PC-3 (cell line): ENCODE measurements at regions not wholly inside any gene's neighbourhood (a gene's known extent, or its start where the extent isn't known, plus 50 kb on each side); places are given as distances from the start of the nearest gene placed in this dataset.
A peak's percentile ranks its signal among the peaks of the same experiment; 100 is the strongest.

Experiments used
- ATAC-seq: fragments of 200-7000 bp; cut with Tn5 transposase; 2 replicates; pipeline ENCODE4 v1.9.1; 2020; ENCODE audit warnings: mild to moderate bottlenecking, moderate library complexity
- BruUV-seq: library from RNA; stranded (reverse); fragments of 400-500 nt; replicated peaks from 2 replicates; lab custom pipeline; 2021; lab: Mats Ljungman, UMichigan
- CTCF ChIA-PET: fragments of 300-600 bp; sonication (Branson Sonifier 250); formaldehyde crosslinking; loops from one replicate; lab custom pipeline; 2022; ENCODE audit warnings: antibody characterized with exemption; lab: Charles Lee
- POLR2A ChIA-PET: fragments of 300-600 bp; sonication (Branson Sonifier 250); formaldehyde crosslinking; loops from one replicate; lab custom pipeline; 2022; ENCODE audit warnings: antibody characterized with exemption; ENCODE audit not compliant: unreplicated experiment; lab: Charles Lee
- DNase-seq: peaks from one replicate; pipeline ENCODE4 v3.0.0-alpha.2; 2015
- H2AFZ ChIP-seq: fragments of 300-600 bp; sonication (generic); 2 replicates; pipeline ENCODE4 v1.6.0; 2016; ENCODE audit warnings: antibody characterized with exemption, low read length
- H3F3A ChIP-seq: fragments of 300-600 bp; sonication (generic); one replicate; pipeline ENCODE4 v1.6.0; 2017; ENCODE audit warnings: antibody characterized with exemption, low read length, control low read depth, mild to moderate bottlenecking; ENCODE audit not compliant: unreplicated experiment
- H3K27ac ChIP-seq: fragments of 300-600 bp; sonication (generic); 2 replicates; pipeline ENCODE4 v1.5.1; 2016; ENCODE audit warnings: mild to moderate bottlenecking, low read length
- H3K27me3 ChIP-seq: fragments of 300-600 bp; sonication (generic); 2 replicates; pipeline ENCODE4 v1.6.1; 2016; ENCODE audit warnings: low read length, mixed read lengths
- H3K36me3 ChIP-seq: fragments of 300-600 bp; sonication (generic); 2 replicates; pipeline ENCODE4 v1.6.1; 2016; ENCODE audit warnings: low read depth, mixed run types, low read length, mixed read lengths
- H3K4me1 ChIP-seq: fragments of 300-600 bp; sonication (generic); 2 replicates; pipeline ENCODE4 v1.5.1; 2016; ENCODE audit warnings: low read length; ENCODE audit not compliant: insufficient read depth
- H3K4me2 ChIP-seq: fragments of 300-600 bp; sonication (generic); 2 replicates; pipeline ENCODE4 v1.6.0; 2016; ENCODE audit warnings: low read length
- H3K4me3 ChIP-seq: fragments of 300-600 bp; sonication (generic); 2 replicates; pipeline ENCODE4 v1.5.1; 2016; ENCODE audit warnings: mild to moderate bottlenecking, low read length, mixed read lengths
- H3K79me2 ChIP-seq: fragments of 300-600 bp; sonication (generic); 2 replicates; pipeline ENCODE4 v1.6.1; 2017; ENCODE audit warnings: low read length, mixed read lengths
- H3K9ac ChIP-seq: fragments of 300-600 bp; sonication (generic); 2 replicates; pipeline ENCODE4 v1.6.0; 2016; ENCODE audit warnings: mild to moderate bottlenecking, low read length
- H3K9me2 ChIP-seq: fragments of 300-600 bp; sonication (generic); replicated peaks from 2 replicates; pipeline ENCODE4 v1.6.1; 2016; ENCODE audit warnings: mixed run types, low read length, mixed read lengths
- H3K9me3 ChIP-seq: fragments of 300-600 bp; sonication (generic); 2 replicates; pipeline ENCODE4 v1.6.1; 2016; ENCODE audit warnings: low read length, mixed read lengths
- H4K20me1 ChIP-seq: fragments of 300-600 bp; sonication (generic); 2 replicates; pipeline ENCODE4 v1.6.1; 2016; ENCODE audit warnings: low read length, mixed read lengths
- EZH2 ChIP-seq: fragments of 300-600 bp; sonication (generic); IDR thresholded peaks from one replicate; pipeline ENCODE4 v1.6.1; 2017; ENCODE audit warnings: antibody characterized with exemption, mild to moderate bottlenecking, low read length; ENCODE audit not compliant: unreplicated experiment
- EZH2phosphoT487 ChIP-seq: fragments of 300-600 bp; sonication (generic); IDR thresholded peaks from 2 replicates; pipeline ENCODE4 v1.6.1; 2018; ENCODE audit warnings: mild to moderate bottlenecking, antibody characterized with exemption, low read length, borderline replicate concordance
- intact Hi-C: fragments of 100-400 bp; cut with micrococcal nuclease; formaldehyde crosslinking; loops from 2 replicates; pipeline ENCODE4 v1.9.0; 2023
- TF ChIP-seq, protein P1 (sequence below): fragments of 300-600 bp; sonication (generic); conservative IDR thresholded peaks from 2 replicates; pipeline ENCODE4 v1.5.1; 2017; ENCODE audit warnings: antibody characterized with exemption, low read depth, mild to moderate bottlenecking, low read length

GRCh38 chr7:13282377-13282980 lies 595.0 kb downstream of the ARL4A start:
- ATAC-seq (peak; percentile 49), DNase-seq (peak; percentile 57)
- Histone ChIP-seq H4K20me1 (no peaks in the 10 kb centered on the region), H3K27me3 (no peaks in the 10 kb centered on the region), H3K4me1 (no peaks in the 10 kb centered on the region), H3K9me3 (no peaks in the 10 kb centered on the region), H3K27ac (no peak overlapping the region), H3K4me2 (no peak overlapping the region), H3F3A (no peaks in the 10 kb centered on the region), H3K4me3 (no peak overlapping the region), H3K36me3 (no peaks in the 10 kb centered on the region), H3K9ac (no peak overlapping the region), H3K9me2 (no peaks in the 10 kb centered on the region), H2AFZ (no peak overlapping the region), H3K79me2 (no peaks in the 10 kb centered on the region)
- ChIA-PET CTCF (interaction anchor here (0.5 to 1.3 kb wide), 7 partner anchors 11 to 1410 kb away, joined by 3 to 8 read pairs (median 3); no protein-coding TSS in a partner anchor), POLR2A (no interaction called here)
- BruUV-seq: no TSS peak
- no peak for TF ChIP-seq EZH2phosphoT487
- TF ChIP-seq, protein P1, sequence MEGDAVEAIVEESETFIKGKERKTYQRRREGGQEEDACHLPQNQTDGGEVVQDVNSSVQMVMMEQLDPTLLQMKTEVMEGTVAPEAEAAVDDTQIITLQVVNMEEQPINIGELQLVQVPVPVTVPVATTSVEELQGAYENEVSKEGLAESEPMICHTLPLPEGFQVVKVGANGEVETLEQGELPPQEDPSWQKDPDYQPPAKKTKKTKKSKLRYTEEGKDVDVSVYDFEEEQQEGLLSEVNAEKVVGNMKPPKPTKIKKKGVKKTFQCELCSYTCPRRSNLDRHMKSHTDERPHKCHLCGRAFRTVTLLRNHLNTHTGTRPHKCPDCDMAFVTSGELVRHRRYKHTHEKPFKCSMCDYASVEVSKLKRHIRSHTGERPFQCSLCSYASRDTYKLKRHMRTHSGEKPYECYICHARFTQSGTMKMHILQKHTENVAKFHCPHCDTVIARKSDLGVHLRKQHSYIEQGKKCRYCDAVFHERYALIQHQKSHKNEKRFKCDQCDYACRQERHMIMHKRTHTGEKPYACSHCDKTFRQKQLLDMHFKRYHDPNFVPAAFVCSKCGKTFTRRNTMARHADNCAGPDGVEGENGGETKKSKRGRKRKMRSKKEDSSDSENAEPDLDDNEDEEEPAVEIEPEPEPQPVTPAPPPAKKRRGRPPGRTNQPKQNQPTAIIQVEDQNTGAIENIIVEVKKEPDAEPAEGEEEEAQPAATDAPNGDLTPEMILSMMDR: peak; percentile 55
- TF ChIP-seq EZH2: no peak
- intact Hi-C loops: loop anchor here (1.0 to 5.0 kb wide), 8 partner anchors 77 to 1176 kb away; partner anchors contain the start of gene ETV1

GRCh38 chr7:13286916-13287315 lies 599.5 kb downstream of the ARL4A start:
- CTCF ChIA-PET: no interaction called here
- Histone ChIP-seq H2AFZ (no peak overlapping the region), H3K4me2 (no peak overlapping the region), H3K9ac (no peak overlapping the region), H3K79me2 (no peaks in the 10 kb centered on the region), H3K4me3 (no peak overlapping the region), H4K20me1 (no peaks in the 10 kb centered on the region), H3K4me1 (peaks cover 5% of the 10 kb centered on the region; the same call in 1 of the 2 replicates), H3K36me3 (no peaks in the 10 kb centered on the region), H3K9me3 (no peaks in the 10 kb centered on the region), H3K9me2 (no peaks in the 10 kb centered on the region), H3K27me3 (no peaks in the 10 kb centered on the region), H3F3A (no peaks in the 10 kb centered on the region), H3K27ac (no peak overlapping the region)
- DNase-seq: no peak
- intact Hi-C loops: no loop called here
- TF ChIP-seq EZH2: no peak
- TF ChIP-seq EZH2phosphoT487: no peak
- TF ChIP-seq, protein P1: no peak
- BruUV-seq: no TSS peak
- POLR2A ChIA-PET: no interaction called here
- ATAC-seq: no peak

DNA sequence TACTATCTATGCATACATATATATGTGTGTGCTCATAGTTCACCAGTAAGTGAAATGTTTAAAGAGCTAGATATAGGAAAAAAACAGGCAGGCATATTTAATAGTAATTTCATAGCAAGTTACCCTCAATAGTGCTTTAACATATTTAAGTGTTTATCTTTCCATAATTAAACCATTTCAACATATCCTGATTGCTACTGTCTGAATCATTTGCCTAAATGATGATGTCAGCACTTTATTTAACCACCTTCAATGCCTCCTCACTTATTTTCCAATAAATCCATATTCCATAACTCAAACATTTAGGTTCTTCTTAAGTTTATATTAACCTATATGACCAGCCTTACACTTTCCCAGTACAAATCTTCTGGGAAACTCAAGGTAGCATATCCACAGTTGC lies 601.1 kb downstream of the ARL4A start:
- Histone ChIP-seq H3K9me2 (no peaks in the 10 kb centered on the region), H3K27ac (no peak overlapping the region), H4K20me1 (no peaks in the 10 kb centered on the region), H3K9me3 (no peaks in the 10 kb centered on the region), H3K9ac (no peak overlapping the region), H3K36me3 (no peaks in the 10 kb centered on the region), H3K79me2 (no peaks in the 10 kb centered on the region), H3K4me3 (no peak overlapping the region), H2AFZ (no peak overlapping the region), H3F3A (no peaks in the 10 kb centered on the region), H3K27me3 (no peaks in the 10 kb centered on the region), H3K4me1 (peaks cover 13% of the 10 kb centered on the region), H3K4me2 (no peak overlapping the region)
- intact Hi-C loops: no loop called here
- TF ChIP-seq EZH2: no peak
- TF ChIP-seq, protein P1: no peak
- no peak for TF ChIP-seq EZH2phosphoT487
- ChIA-PET POLR2A (no interaction called here), CTCF (no interaction called here)
- DNase-seq: no peak
- ATAC-seq: peak; percentile 40
- BruUV-seq: no TSS peak
